Small intestine (tissue), 7 donors: ENCODE measurements at regions not wholly inside any gene's neighbourhood (a gene's known extent, or its start where the extent isn't known, plus 50 kb on each side); places are given as distances from the start of the nearest gene placed in this dataset.

ENCODE experiments used
- DNase-seq, 2 donors: peaks; one replicate each; pipeline versions ENCODE4 v3.0.0 to v3.0.0-alpha.2; 2013
- FAIRE-seq: peaks from 2 replicates; lab custom pipeline; 2012; peaks lifted over from hg19 to GRCh38; lab: Jason Lieb, UNC
- H3K27ac ChIP-seq, 3 donors: one replicate each; pipeline ENCODE4 v1.5.1; 2013; ENCODE audit warnings: low read length in 2 of 3, mild to moderate bottlenecking in 2 of 3, control low read depth in 1 of 3, inconsistent platforms in 1 of 3, low read depth in 1 of 3, moderate library complexity in 1 of 3
- H3K27me3 ChIP-seq, 3 donors: one replicate each; pipeline ENCODE4 v1.6.1; 2013; ENCODE audit warnings: low read length in 3 of 3, inconsistent platforms in 1 of 3; ENCODE audit not compliant: control insufficient read depth in 3 of 3, insufficient read depth in 3 of 3
- H3K36me3 ChIP-seq, 3 donors: one replicate each; pipeline ENCODE4 v1.6.1; 2013; ENCODE audit warnings: low read length in 3 of 3, inconsistent platforms in 1 of 3, low read depth in 1 of 3, mild to moderate bottlenecking in 1 of 3, moderate library complexity in 1 of 3; ENCODE audit not compliant: control insufficient read depth in 3 of 3, insufficient read depth in 2 of 3
- H3K4me1 ChIP-seq, 3 donors: one replicate each; pipeline ENCODE4 v1.6.1; 2013; ENCODE audit warnings: low read length in 2 of 3, inconsistent platforms in 1 of 3, low read depth in 1 of 3, mild to moderate bottlenecking in 1 of 3, moderate library complexity in 1 of 3; ENCODE audit not compliant: control insufficient read depth in 3 of 3, insufficient read depth in 2 of 3
- H3K4me3 ChIP-seq, 3 donors: one replicate each; pipeline ENCODE4 v1.5.1; 2013; ENCODE audit warnings: low read length in 3 of 3, control low read depth in 1 of 3, inconsistent platforms in 1 of 3, low read depth in 1 of 3, mild to moderate bottlenecking in 1 of 3, moderate library complexity in 1 of 3
- H3K9me3 ChIP-seq, 2 donors: one replicate each; pipeline ENCODE4 v1.6.1; 2013; ENCODE audit warnings: low read depth in 1 of 2, low read length in 1 of 2; ENCODE audit not compliant: control insufficient read depth in 2 of 2, insufficient read depth in 1 of 2
- WGBS, 3 donors: extraction: QIAGEN DNeasy Blood & Tissue Kit; methylation state at CpG; one replicate each; pipeline ENCODE4 v1.1.7; 2013; 5-methylcytosine and 5-hydroxymethylcytosine counted together
- donor health status: healthy with polysubstance abuse.
- donor health status: control.
- donor health status: control.
- donor health status: Bipolar disorder and iron deficiency.
- donor health status: healthy.

DNA sequence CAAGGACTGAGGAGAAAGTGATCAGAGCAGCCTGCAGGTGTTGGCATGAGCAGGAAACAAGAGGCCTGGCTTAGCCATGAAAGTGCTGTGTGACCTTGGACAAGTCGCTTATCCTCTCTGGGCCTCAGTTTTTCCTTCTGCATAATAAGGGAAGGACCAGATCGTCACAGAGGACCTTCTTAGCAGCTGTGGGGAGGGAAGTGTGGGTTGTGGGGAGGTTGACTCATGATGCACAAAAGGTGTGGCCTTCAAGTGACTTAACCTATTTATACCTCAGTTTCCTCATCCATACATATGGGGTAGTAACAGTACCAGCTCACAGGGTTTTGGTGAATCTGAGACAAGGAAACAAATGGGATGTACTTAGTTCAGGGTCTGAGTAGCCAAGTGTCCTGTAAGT lies 658.8 kb downstream of the MATN1 start:
- 29 to 58% (median 43%) methylated on average over 2 of the region's 2 CpGs for WGBS, 3 donors
- Histone ChIP-seq H3K4me3 (no peak overlapping the region), H3K9me3 (no peaks in the 10 kb centered on the region), H3K36me3 (no peaks in the 10 kb centered on the region), H3K27me3 (no peaks in the 10 kb centered on the region), H3K4me1 (no peaks in the 10 kb centered on the region), H3K27ac (no peak overlapping the region)
- DNase-seq (no peak), FAIRE-seq (no peak)

DNA sequence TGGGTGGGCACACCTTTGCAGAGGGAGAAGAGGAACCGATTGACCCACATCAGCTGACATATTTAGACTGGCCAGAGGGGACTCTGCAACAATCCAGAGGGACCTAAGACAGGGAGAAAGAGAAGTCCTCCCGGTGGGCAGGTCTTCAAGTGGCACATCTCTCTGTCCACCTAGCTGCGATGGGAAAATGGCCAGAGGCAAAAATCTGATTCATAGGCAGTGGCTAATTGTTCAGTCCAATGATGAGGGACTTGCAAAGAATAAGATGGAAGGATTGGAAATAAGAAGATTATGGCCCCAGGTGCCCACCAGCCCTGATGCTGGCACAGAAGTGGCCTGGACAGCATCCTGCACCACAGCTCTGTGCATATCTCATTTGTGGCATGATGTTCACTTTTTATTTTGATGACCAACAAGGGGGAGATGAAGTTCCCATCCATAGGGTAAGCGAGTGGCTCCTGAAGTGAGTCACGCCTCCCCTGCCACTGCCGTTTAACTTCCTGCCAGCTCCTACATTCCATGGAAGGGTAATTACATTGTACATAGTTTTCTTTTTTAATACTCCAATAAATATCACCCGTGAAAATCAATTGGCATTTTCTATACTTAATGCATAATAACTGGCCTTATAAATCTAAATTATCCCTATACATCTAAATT lies 659.6 kb downstream of the MATN1 start:
- no peak for DNase-seq
- H3K4me3 ChIP-seq: no peak overlapping the region
- H3K27me3 ChIP-seq: no peaks in the 10 kb centered on the region
- WGBS, 3 donors: 65 to 79% (median 75%) methylated on average over 7 of the region's 7 CpGs
- H3K36me3 ChIP-seq: no peaks in the 10 kb centered on the region
- H3K27ac ChIP-seq: no peak overlapping the region
- no peaks in the 10 kb centered on the region for H3K4me1 ChIP-seq
- FAIRE-seq: no peak
- no peaks in the 10 kb centered on the region for H3K9me3 ChIP-seq

DNA sequence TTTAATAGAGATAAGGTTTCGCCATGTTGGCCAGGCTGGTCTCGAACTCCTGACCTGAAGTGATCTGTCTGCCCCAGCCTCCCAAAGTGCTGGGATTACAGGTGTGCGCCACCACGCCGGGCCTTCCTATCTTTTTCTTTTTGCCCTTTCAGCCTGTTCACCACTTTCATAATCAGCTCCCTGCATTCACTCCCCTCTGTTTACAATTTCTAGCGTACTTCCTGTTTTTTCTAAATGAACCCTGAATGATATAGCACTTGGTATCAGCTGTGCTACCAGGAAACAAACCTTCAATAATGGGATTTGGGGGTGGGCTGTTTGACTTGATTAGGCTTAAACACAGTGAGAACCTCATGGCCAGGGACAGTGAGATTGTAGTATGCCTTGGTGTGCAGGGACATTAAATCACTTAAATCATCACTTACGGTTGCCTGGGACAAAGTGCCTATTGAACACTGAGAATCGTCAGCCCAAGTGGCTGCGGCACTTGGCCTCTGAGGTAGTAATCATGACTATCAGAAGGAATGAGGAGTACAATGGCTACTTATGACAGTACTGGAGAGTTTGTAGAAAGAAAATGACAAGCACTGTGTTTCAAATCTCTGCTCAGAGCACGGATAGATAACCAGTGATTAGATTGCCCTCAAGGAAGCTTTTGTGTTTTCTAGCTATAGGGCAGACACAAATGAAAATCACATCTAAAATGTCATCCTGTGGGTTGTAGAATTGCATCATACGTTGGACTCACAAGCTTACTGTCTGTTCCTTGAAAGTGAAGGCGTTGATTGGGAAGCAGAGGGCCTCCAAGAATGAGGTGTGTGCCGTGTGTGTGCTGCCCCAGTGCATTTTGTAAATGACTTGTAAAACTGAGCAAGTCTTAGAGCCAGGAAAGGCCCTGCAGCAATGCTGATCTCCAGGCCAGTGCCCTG lies 661.8 kb downstream of the MATN1 start:
- no peaks in the 10 kb centered on the region for H3K36me3 ChIP-seq
- no peaks in the 10 kb centered on the region for H3K4me1 ChIP-seq
- WGBS, 3 donors: 34 to 67% (median 45%) methylated on average over 13 of the region's 13 CpGs
- DNase-seq: peak in 1 of 2 donors; percentile 12
- H3K4me3 ChIP-seq: no peak overlapping the region
- no peak overlapping the region for H3K27ac ChIP-seq
- no peaks in the 10 kb centered on the region for H3K27me3 ChIP-seq
- no peaks in the 10 kb centered on the region for H3K9me3 ChIP-seq
- FAIRE-seq: no peak

DNA sequence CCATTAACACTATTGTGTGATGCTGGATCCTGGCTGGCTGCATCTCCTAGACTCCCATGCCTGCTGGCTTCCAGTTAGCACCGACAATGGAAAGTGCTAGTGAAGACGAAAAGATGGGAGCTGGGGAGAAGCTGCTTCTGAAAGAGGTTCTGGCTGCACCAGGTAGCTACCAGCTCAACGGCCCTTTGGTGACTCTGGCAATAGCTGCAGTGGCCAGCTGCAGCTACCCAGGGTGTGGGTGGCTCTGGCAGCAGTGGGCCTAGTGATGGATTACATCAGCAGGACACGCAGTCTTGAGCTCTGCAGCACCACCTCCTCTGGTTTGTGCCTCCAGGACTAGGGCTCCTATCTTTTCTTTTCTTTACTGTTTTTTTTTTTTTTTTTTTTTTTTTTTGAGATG lies 662.6 kb downstream of the MATN1 start:
- Histone ChIP-seq H3K36me3 (no peaks in the 10 kb centered on the region), H3K9me3 (no peaks in the 10 kb centered on the region), H3K4me3 (no peak overlapping the region), H3K4me1 (no peaks in the 10 kb centered on the region), H3K27me3 (no peaks in the 10 kb centered on the region), H3K27ac (no peak overlapping the region)
- no peak for FAIRE-seq
- DNase-seq: no peak
- WGBS, 3 donors: 69 to 86% (median 77%) methylated on average over 4 of the region's 4 CpGs

DNA sequence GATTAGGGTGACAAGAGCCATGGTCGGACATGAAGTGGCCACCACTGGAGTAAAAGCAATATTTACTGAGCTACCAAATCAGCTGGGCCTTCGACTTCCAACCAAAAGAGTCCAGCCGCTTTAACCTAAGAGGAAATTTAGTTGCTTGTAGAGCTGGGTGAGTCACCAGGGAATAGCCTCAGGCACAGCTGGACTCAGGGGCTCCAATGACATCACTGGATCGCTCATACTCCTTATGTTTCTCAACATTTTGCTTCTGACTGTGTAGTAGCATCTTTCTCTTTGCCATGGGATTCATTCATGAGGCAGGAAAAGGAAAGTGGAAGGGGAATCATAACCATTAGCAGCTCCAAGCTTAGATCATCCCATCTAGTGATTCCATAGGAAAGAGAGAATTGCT lies 664.4 kb downstream of the MATN1 start:
- no peaks in the 10 kb centered on the region for H3K36me3 ChIP-seq
- FAIRE-seq (no peak), DNase-seq (no peak)
- no peak overlapping the region for H3K4me3 ChIP-seq
- WGBS, 3 donors: 46 to 58% (median 48%) methylated on average over 4 of the region's 4 CpGs
- no peaks in the 10 kb centered on the region for H3K4me1 ChIP-seq
- no peaks in the 10 kb centered on the region for H3K27me3 ChIP-seq
- no peak overlapping the region for H3K27ac ChIP-seq
- H3K9me3 ChIP-seq: no peaks in the 10 kb centered on the region

DNA sequence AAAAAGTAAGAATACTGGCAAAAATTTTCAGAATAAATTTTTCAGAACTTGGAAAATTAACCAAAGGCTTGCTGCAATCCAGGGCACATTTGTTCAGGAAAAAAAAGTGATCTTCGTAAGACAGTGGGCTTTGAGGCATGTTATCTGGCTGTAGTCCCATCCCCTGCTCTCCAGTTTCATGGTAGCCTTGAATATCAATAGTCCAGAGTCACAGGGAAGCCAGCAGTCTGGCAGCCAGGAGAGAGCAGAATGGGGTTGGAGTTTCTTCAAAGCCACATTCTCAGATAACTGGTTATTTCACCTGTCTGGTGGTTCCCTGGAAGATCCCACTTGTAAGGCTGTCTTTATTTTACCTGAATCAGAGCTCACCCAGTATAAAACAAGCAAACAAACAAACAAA lies 669.3 kb downstream of the MATN1 start:
- no peak for FAIRE-seq
- DNase-seq: no peak
- 33 to 59% (median 53%) methylated on average over 1 of the region's 1 CpG for whole genome bisulfite sequencing, 3 donors

DNA sequence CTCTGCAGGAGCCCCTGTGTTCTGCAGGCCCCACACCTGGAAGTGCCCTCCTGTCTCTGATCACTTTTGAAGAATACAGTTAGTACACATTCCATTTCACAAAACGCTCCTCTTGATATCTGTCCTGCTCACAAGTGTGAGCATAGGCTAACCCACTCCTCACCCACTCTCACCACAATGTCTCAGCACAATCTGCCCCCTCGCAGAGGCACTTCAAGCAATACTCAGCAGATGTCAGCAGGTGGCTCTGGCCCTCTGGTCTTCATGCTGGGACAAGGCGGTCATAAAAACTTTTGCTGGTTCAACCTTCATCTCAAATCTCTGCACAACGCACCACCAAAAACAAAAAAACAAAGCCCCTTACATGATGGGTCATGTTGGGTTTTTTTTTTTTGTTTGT lies 671.2 kb downstream of the MATN1 start:
- DNase-seq: no peak
- Histone ChIP-seq H3K4me1 (no peaks in the 10 kb centered on the region), H3K36me3 (no peaks in the 10 kb centered on the region), H3K4me3 (no peak overlapping the region), H3K27me3 (peaks cover 0 to 3% (median 2%) of the 10 kb centered on the region in 3 donors), H3K27ac (no peak overlapping the region), H3K9me3 (no peaks in the 10 kb centered on the region)
- FAIRE-seq: no peak
- whole genome bisulfite sequencing, 3 donors: 48 to 51% (median 49%) methylated on average over 4 of the region's 4 CpGs

More for the DNA sequence above, 669.3 kb downstream of the MATN1 start:
- H3K36me3 ChIP-seq: no peaks in the 10 kb centered on the region
- H3K27ac ChIP-seq: no peak overlapping the region
- H3K27me3 ChIP-seq: peaks cover 0 to 3% (median 2%) of the 10 kb centered on the region in 3 donors
- no peak overlapping the region for H3K4me3 ChIP-seq
- H3K9me3 ChIP-seq: no peaks in the 10 kb centered on the region
- no peaks in the 10 kb centered on the region for H3K4me1 ChIP-seq

DNA sequence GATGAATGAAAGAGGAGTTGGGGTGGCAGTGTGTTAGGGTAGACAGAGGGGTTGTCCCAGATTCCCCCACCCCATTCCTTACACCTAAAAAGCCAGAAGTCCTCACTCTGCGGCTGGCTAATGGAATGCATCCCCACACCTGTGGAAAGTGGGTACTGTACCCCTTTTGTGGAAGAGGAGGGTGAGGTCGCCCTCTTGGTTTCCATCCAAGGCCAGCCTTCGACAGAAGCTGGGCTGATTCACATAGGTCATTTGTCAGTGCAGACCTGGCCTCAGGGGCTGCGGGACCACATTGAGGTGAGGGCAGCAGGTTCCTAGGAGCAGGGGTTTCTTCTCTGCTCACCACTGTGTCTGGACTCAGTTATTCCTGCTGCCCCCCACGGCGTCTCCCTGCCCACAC lies 671.6 kb downstream of the MATN1 start:
- Histone ChIP-seq H3K27me3 (peaks cover 0 to 3% (median 2%) of the 10 kb centered on the region in 3 donors), H3K9me3 (no peaks in the 10 kb centered on the region), H3K27ac (no peak overlapping the region), H3K4me3 (no peak overlapping the region), H3K36me3 (no peaks in the 10 kb centered on the region), H3K4me1 (no peaks in the 10 kb centered on the region)
- FAIRE-seq: no peak
- WGBS, 3 donors: 78 to 87% (median 86%) methylated on average over 6 of the region's 6 CpGs
- DNase-seq: no peak
